HG03159 (cell line): ENCODE measurements at regions not wholly inside any gene's neighbourhood (a gene's known extent, or its start where the extent isn't known, plus 50 kb on each side); places are given as distances from the start of the nearest gene placed in this dataset.

ENCODE experiments used
- ATAC-seq: cut with Tn5 transposase; IDR thresholded peaks from one replicate; pipeline ENCODE4 v1.9.1; 2021; ENCODE audit warnings: mild to moderate bottlenecking, moderate library complexity; ENCODE audit not compliant: unreplicated experiment

- ATAC-seq: no peak
Observed at GRCh38 chr15:70556779-70557178, 206.6 kb downstream of the UACA start.

- no peak for ATAC-seq
Observed at GRCh38 chr15:70556151-70556741, 207.1 kb downstream of the UACA start.

GRCh38 chr15:70555713-70556112, 207.6 kb downstream of the UACA start:
- no peak for ATAC-seq

- ATAC-seq: no peak
Observed at GRCh38 chr15:70547846-70548487, 215.4 kb downstream of the UACA start.

GRCh38 chr15:70545526-70545925, 217.8 kb downstream of the UACA start:
- ATAC-seq: no peak

DNA sequence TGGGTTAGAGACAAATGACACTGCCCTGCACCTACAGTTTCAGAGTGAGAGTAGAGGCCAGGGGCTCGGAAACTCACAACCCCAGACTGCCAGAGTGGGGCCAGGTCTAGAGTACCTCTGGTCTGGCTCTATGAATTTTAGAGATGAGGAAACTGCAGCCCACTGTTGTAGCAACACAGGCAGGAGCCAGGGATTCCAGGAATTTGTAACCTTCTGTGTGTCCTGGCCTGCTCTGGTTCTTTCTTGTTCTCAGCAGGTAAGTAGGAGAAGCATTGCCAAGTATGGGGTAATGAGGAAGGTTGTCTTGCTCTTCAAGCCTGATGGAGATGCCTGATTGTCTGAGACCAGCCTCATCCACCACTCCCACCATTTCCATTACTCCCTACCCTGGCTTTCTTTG, 221.8 kb downstream of the UACA start:
- ATAC-seq: no peak

GRCh38 chr15:70539912-70540530, 223.3 kb downstream of the UACA start:
- no peak for ATAC-seq

DNA sequence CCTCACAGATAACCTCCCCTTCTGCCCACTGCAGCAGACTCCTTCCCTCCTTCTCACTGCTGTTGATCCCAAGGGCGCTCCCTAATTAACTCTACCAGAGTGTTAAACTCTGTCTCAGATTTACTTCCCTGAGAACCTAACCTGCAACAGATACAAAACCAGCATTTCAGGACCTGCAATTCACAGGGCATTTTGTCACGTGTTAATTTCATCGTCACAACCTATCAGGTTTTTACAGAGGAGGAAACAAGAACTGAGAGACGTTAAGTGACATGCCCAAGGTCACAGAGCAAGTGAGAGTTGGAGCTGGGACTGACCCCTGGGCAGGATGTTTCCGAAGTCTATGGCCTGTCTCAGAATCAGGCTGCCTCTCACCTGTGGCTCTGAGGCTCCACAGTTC, 223.9 kb downstream of the UACA start:
- ATAC-seq: no peak

DNA sequence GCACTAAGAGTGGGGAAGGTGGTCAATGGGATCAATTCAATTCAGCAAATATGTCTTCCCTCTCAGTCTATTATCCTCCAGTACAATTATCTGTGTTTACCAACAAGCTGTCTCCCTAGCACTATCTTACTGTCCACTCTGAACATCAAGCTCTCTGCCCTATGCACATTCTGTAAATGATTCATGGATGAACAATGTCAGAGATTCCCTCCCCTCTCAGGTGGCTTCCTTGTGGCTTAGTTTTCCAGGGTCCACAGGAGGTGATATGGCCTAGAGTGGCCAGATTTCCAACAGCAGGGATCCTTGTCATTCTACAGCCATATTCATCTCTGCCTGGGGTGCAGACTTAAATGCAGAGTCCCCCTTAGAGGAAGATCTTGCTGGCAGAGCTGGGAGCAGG, 225.1 kb downstream of the UACA start:
- ATAC-seq: no peak

- no peak for ATAC-seq
Observed at GRCh38 chr15:70535955-70536338, 227.4 kb downstream of the UACA start.

DNA sequence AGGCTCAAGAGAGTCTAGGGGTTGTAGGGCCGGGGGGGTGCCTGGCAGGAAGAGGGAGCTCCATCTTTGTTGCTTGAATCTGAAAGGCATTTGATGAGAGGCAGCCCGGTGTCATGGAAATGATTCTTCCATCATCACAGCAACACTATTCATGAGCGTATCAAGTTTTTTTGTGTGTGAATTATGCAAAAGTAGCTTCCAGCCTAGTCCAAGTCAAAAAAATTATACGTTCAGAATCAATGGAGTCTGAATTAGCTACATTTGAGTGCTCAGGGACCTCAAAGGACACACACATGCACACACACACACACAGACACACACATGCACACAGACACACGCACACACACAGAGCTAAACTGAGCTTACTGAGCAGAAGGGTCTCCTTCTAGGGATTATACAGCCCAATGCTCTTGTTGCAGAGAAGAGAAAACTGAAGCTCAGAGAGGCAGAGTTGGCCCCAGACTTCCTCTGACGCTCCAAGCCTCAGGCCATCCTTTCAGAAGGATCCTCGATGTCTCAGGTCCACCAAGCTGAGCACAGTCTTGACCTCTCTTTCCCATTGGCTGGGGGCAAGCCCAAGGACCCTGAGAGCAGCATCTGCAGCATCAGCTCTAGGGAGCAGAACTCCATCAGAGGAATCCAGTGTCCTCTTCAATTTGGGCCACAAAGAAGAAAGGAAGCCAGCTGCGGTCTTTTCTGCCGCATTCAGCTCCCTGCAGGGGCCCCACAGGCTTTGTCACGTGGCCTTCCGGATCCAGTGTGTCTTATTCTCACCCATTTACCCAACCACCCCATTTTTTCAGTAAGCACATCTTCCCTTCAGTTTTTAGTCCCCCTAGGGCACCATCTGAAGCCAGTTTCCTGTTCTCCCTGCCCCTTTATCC, 228.0 kb downstream of the UACA start:
- ATAC-seq: no peak

DNA sequence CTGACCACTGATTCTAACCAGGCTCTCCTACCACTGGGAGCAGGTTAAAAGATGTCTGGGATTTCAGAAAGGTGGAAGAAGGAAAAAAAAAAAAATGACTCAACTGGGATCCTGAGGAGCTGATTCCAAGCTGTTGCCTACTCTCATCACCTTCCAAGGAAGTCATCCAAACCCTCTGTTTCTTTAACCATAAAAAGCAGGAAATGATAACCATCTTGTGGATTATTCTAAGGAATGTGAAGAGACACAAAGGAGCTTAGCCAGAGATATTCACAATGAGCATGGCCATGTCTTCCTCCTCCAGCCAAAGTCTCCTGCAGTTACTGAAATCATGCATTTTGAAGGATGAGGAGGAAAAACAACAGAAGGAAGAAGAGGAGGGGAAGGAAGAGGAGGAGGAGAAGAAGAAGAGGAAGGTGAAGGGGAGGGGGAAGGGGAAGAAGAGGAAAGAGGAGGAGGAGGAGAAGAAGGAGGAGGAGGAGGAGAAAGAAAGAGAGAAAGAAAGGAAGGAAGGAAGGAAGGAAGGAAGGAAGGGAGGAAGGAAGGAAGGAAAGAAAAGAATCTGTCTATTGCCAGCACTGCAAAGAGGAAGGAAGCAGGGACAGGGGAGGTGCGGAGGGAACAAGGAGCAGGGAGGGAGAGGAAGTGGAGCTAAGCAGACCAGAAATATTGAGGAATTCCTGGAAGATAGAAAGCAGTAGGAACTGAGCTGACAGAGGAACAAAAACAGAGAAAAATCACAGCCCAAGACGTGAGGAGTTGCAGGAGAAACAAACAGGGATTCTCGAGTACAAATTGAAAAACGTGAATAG, 229.2 kb downstream of the UACA start:
- no peak for ATAC-seq

GRCh38 chr15:70532531-70533186, 230.7 kb downstream of the UACA start:
- ATAC-seq: no peak

DNA sequence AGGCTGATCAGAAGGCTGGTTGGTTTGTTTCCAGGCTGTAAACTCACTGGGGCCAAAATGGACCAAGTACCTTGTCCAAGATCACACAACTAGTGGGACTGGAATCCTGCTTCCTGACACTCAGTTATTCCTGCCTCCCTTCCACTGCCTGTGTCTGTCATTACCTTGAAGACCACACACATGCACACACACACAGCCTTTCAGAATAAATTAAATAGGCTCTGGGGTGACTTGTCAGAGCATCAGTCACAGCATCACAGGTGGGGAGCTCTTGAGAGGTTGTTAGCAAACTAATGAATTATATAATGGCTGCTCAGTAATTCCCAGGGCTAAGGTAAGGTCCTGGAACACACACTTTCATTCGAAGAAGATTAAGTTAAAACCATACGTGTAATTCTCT, 231.8 kb downstream of the UACA start:
- ATAC-seq: no peak

- ATAC-seq: no peak
Observed at GRCh38 chr15:70530906-70531305, 232.5 kb downstream of the UACA start.

DNA sequence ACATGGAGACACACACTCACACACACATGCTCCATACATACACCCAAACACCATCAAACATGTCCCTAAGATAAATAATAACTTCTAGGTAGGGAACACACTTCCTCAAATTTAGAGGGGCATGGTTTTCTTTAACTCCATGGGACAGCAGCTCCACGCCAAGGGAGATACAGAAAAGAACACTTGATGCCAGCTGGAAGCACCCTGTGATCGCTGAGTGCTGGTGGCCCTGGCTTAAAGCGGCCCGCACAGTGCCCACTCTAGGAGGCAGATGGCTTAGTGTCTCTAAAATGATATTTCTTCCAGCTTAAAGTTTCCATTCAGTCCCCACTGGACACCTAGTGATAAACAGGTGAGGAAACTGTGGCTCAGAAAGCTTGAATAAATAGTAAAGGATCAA, 232.9 kb downstream of the UACA start:
- no peak for ATAC-seq

DNA sequence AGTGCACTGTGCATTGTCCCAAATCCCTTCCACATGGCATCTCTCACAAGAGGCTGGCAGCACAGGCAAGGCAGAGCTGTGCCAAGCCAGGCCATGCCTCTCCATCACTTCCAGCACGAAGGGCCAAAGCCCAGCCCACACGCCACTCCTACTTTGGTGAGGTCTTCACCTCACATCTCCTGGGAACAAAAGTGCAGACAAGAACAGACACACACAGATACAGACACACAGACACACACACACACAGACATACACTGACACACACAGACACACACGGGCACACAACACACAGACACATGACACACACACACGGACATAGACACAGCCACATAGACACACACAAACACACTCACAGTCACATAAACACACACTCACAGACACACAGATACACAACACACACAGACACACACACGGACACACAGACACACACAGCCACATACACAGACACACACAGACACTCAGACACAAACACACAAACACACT, 233.3 kb downstream of the UACA start:
- no peak for ATAC-seq

DNA sequence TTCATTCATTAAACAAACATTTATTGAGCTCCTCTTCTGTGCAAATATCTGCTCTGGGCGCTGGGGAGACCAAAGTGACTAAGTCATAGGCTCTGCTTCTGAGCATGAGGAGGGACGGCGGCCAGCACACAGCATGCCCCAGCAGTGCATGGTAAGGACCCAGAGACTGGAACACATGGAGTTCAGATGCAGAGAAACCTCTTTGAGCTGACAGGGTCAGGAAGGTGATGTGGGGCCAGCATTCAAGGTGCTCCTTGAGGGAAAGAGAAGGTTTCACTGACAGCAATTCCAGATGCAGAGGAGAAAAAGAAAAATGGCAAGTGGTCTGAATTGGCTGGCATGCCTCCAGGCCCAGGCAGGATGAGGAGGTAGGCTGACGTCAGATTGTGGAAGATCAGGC, 234.5 kb downstream of the UACA start:
- no peak for ATAC-seq

DNA sequence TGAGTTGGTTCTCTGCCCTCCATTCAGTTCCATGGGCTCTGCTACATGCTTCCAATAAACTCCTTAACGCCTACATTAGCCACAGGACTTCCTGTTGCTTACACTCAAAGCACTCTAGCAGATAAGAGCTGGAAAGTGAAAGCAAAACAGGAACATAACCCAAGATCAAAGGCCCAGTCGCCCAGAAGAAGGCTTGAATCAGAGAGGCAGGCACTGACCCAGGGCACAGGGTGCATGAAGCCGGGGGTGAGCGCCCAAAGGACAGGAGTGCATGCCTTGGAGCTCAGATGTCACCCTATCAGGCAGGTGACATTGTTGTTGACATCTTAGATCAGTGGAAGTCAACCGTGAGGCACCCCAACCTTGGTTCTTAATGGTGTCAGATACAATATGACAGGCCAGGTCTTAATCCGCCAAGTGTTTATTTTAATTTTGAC, 235.1 kb downstream of the UACA start:
- peak; percentile 87 for ATAC-seq

DNA sequence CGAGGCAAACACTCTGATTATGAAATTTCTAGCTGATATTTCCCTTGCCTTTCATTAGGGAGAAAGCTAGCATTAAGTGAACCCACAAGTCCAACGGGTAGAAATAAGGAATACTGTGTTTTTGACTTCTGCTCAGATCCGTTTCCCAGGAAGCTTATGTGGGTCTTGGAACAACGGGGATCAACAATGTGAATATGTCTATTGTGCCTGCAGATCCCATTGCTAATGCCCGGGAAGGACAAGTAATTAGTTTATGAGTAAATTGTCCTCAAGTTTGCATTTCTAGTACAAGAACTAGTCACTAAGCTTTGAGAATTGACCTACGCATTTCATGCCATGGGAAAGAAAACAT, 236.4 kb downstream of the UACA start:
- no peak for ATAC-seq
